Right lobe of liver (tissue), 6 donors: ENCODE measurements at regions not wholly inside any gene's neighbourhood (a gene's known extent, or its start where the extent isn't known, plus 50 kb on each side); places are given as distances from the start of the nearest gene placed in this dataset.

Experiments
- ATAC-seq, 4 donors: fragments of 200-7000 bp; cut with Tn5 transposase; one replicate each; pipeline ENCODE4 v1.9.1; 2020; ENCODE audit warnings: mild to moderate bottlenecking in 4 of 4, moderate library complexity in 4 of 4
- DNase-seq, 3 donors: peaks; one replicate each; pipeline ENCODE4 v3.0.0-alpha.2; 2020
- H3K27ac ChIP-seq, 3 donors: fragments of 200-600 bp; one replicate each; pipeline ENCODE4 v1.8.0; 2022
- H3K27me3 ChIP-seq, 2 donors: fragments of 200-600 bp; one replicate each; pipeline ENCODE4 v1.8.0; 2022
- H3K36me3 ChIP-seq, 4 donors: fragments of 200-600 bp; sonication (generic) in 1 of 4; one replicate each; pipeline versions ENCODE4 v1.5.1 to v1.8.0; 2017 to 2022; ENCODE audit warnings: control low read depth in 1 of 4
- H3K4me1 ChIP-seq, 4 donors: fragments of 200-600 bp; sonication (generic) in 1 of 4; one replicate each; pipeline versions ENCODE4 v1.5.1 to v1.8.0; 2017 to 2022; ENCODE audit warnings: control low read depth in 1 of 4
- H3K4me3 ChIP-seq, 3 donors: fragments of 200-600 bp; one replicate each; pipeline ENCODE4 v1.8.0; 2022
- H3K9me3 ChIP-seq, 4 donors: fragments of 200-600 bp; sonication (generic) in 1 of 4; one replicate each; pipeline versions ENCODE4 v1.5.1 to v1.8.0; 2017 to 2022; ENCODE audit warnings: control low read depth in 1 of 4
- CTCF ChIP-seq, 4 donors: fragments of 200-600 bp in 3 of 4; fragments of 450-650 bp in 1 of 4; IDR thresholded peaks; one replicate each; pipeline versions ENCODE4 v1.5.1 to v1.8.0; 2016 to 2022; ENCODE audit warnings: antibody characterized with exemption in 4 of 4, mild to moderate bottlenecking in 2 of 4
- POLR2A ChIP-seq: fragments of 450-650 bp; IDR thresholded peaks from one replicate; pipeline ENCODE4 v1.6.1; 2017; ENCODE audit warnings: antibody characterized with exemption, mild to moderate bottlenecking
- WGBS: methylation state at CpG from one replicate; pipeline ENCODE4 v1.1.6; 2018; ENCODE audit warnings: low coverage, low lambda C conversion rate; ENCODE audit not compliant: insufficient coverage; ENCODE audit errors: missing lambda C conversion rate; 5-methylcytosine and 5-hydroxymethylcytosine counted together
- intact Hi-C, 2 donors: fragments of 100-400 bp; cut with DNase I; formaldehyde crosslinking; loops; one replicate each; pipeline versions ENCODE4 v1.11.2 to v1.14.1; 2022
- donor health status: DM: no; HTN: yes; CAD: no.
- donor health status: DM: no; HTN: no; CAD: no.
- donor health status: DM: no; HTN: no; CAD: no.
- donor health status: DM: no; HTN: yes; CAD: no.
- donor health status: DM: no; HTN: yes; CAD: no.

- intact Hi-C loops = no loop called here
- DNase-seq = no peak
These were observed 311.8 kb upstream of the B3GALT2 start for GRCh38 chr1:193498088-193498655.

DNA sequence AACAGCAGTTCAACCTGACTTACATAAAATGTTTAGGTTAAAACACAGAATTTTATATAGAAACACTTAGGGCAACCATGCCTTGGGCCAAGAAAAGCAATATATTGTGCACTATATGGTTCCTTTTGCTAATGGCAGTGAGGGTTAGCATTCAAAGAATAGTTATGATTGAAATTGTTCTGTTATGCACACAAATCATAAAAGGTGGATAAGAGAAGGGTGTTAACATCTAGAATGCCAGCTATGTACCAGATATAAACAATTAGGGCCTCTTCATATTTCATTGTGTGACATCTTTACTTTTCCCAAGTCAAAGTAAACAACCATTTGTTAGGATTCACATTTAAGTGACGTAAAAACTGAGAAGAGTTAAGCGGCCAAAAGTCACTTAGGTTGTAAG is 308.0 kb upstream of the B3GALT2 start:
- intact Hi-C loops = no loop called here
- H3K4me1 ChIP-seq = peaks cover 0 to 12% (median 0%) of the 10 kb centered on the region in 4 donors
- DNase-seq (no peak), ATAC-seq (peak in 1 of 4 donors; percentile 21)
- 22% methylated on average over 2 of the region's 2 CpGs for WGBS
- no peaks in the 10 kb centered on the region for H3K27me3 ChIP-seq
- no peak overlapping the region for H3K4me3 ChIP-seq
- no peaks in the 10 kb centered on the region for H3K9me3 ChIP-seq
- H3K36me3 ChIP-seq = no peaks in the 10 kb centered on the region
- no peak overlapping the region for H3K27ac ChIP-seq
- TF ChIP-seq CTCF (IDR thresholded peaks at IDR 0.05) = no peak
- no peak for TF ChIP-seq POLR2A

More at GRCh38 chr1:193498088-193498655, 311.8 kb upstream of the B3GALT2 start:
- no peaks in the 10 kb centered on the region for H3K36me3 ChIP-seq
- TF ChIP-seq POLR2A (no peak), CTCF (IDR thresholded peaks at IDR 0.05) (no peak)
- WGBS = 59% methylated on average over 6 of the region's 7 CpGs
- H3K4me1 ChIP-seq = peaks cover 0 to 12% (median 0%) of the 10 kb centered on the region in 4 donors
- H3K9me3 ChIP-seq = no peaks in the 10 kb centered on the region
- no peak overlapping the region for H3K27ac ChIP-seq
- H3K27me3 ChIP-seq = no peaks in the 10 kb centered on the region
- H3K4me3 ChIP-seq = no peak overlapping the region
- no peak for ATAC-seq

- H3K27ac ChIP-seq = no peak overlapping the region
- no peak for DNase-seq
- H3K36me3 ChIP-seq = no peaks in the 10 kb centered on the region
- no peak for TF ChIP-seq POLR2A
- TF ChIP-seq CTCF (IDR thresholded peaks at IDR 0.05) = no peak
- H3K4me1 ChIP-seq = peaks cover 0 to 1% (median 0%) of the 10 kb centered on the region in 4 donors
- intact Hi-C loops = no loop called here
- H3K9me3 ChIP-seq = no peaks in the 10 kb centered on the region
- H3K27me3 ChIP-seq = no peaks in the 10 kb centered on the region
- ATAC-seq = no peak
- no peak overlapping the region for H3K4me3 ChIP-seq
These were observed 302.8 kb upstream of the B3GALT2 start for GRCh38 chr1:193489191-193489590.

DNA sequence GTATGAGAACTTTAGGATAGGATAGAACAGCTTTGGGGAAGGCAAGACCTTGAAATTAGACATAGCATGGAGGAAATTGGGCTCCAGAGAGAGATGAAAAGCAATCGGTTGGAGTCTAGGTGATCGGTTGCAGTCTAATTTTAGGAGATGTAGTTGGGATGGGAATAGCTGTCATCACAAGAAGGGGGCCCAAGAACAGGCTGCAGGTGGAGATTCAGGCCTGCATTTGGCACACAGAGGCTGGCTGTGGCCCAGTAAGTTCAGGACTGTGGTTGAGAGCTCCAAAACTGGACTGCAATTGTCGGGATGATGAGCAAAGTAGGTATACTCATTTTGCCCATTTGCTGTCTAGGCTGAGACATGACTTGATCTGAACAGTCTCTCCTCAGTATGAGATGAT is 301.3 kb upstream of the B3GALT2 start:
- Histone ChIP-seq H3K36me3 (no peaks in the 10 kb centered on the region), H3K4me3 (no peak overlapping the region), H3K4me1 (no peaks in the 10 kb centered on the region), H3K27me3 (no peaks in the 10 kb centered on the region), H3K9me3 (no peaks in the 10 kb centered on the region), H3K27ac (no peak overlapping the region)
- TF ChIP-seq CTCF (IDR thresholded peaks at IDR 0.05) = no peak
- TF ChIP-seq POLR2A = no peak
- intact Hi-C loops = no loop called here
- no peak for ATAC-seq
- DNase-seq = no peak
- WGBS = 94% methylated on average over 2 of the region's 3 CpGs

GRCh38 chr1:193486671-193487229 is 300.3 kb upstream of the B3GALT2 start:
- H3K27ac ChIP-seq = no peak overlapping the region
- intact Hi-C loops = no loop called here
- H3K27me3 ChIP-seq = no peaks in the 10 kb centered on the region
- no peak for DNase-seq
- TF ChIP-seq POLR2A (no peak), CTCF (IDR thresholded peaks at IDR 0.05) (no peak)
- H3K9me3 ChIP-seq = no peaks in the 10 kb centered on the region
- H3K4me3 ChIP-seq = no peak overlapping the region
- ATAC-seq = peak; percentile 16 to 61 (median 34)
- no peaks in the 10 kb centered on the region for H3K4me1 ChIP-seq
- no peaks in the 10 kb centered on the region for H3K36me3 ChIP-seq
- WGBS = 31% methylated on average over 1 of the region's 1 CpG
